Neural progenitor cell (in vitro differentiated cells): ENCODE measurements at regions not wholly inside any gene's neighbourhood (a gene's known extent, or its start where the extent isn't known, plus 50 kb on each side); places are given as distances from the start of the nearest gene placed in this dataset.

Experiments used
- DNase-seq: peaks from one replicate; pipeline ENCODE4 v3.0.0-alpha.2; 2016; ENCODE audit warnings: low spot score
- H2AFZ ChIP-seq: fragments of 200-600 bp; sonication (generic); replicated peaks from 2 replicates; pipeline ENCODE4 v1.6.1; 2016; ENCODE audit warnings: antibody characterized with exemption
- H3F3A ChIP-seq: fragments of 200-600 bp; sonication (generic); 2 replicates; pipeline ENCODE4 v1.6.1; 2016; ENCODE audit warnings: antibody characterized with exemption, low read depth
- H3K27ac ChIP-seq: fragments of 200-600 bp; sonication (generic); 2 replicates; pipeline ENCODE4 v1.5.1; 2016; ENCODE audit warnings: mild to moderate bottlenecking
- H3K27me3 ChIP-seq: fragments of 200-600 bp; sonication (generic); 2 replicates; pipeline ENCODE4 v1.6.1; 2016; ENCODE audit warnings: mild to moderate bottlenecking, moderate library complexity
- H3K36me3 ChIP-seq: fragments of 200-600 bp; sonication (generic); 2 replicates; pipeline ENCODE4 v1.5.1; 2016
- H3K4me1 ChIP-seq: fragments of 200-600 bp; sonication (generic); 2 replicates; pipeline ENCODE4 v1.6.1; 2016; ENCODE audit warnings: mixed run types
- H3K4me2 ChIP-seq: fragments of 200-600 bp; sonication (generic); 2 replicates; pipeline ENCODE4 v1.6.1; 2016
- H3K4me3 ChIP-seq: fragments of 200-600 bp; sonication (generic); 2 replicates; pipeline ENCODE4 v1.5.1; 2016
- H3K79me2 ChIP-seq: fragments of 200-600 bp; sonication (generic); 2 replicates; pipeline ENCODE4 v1.6.1; 2016; ENCODE audit warnings: low read depth
- H3K9ac ChIP-seq: fragments of 200-600 bp; sonication (generic); 2 replicates; pipeline ENCODE4 v1.6.1; 2016
- H3K9me3 ChIP-seq: fragments of 200-600 bp; sonication (generic); 2 replicates; pipeline ENCODE4 v1.5.1; 2016; ENCODE audit warnings: low read depth
- H4K20me1 ChIP-seq: fragments of 200-600 bp; sonication (generic); 2 replicates; pipeline ENCODE4 v1.6.1; 2016; ENCODE audit warnings: low read depth
- H3K27ac Mint-ChIP-seq: 3 replicates; pipeline ENCODE4 v1.8.0; 2021; ENCODE audit warnings: mixed read lengths
- H3K27me3 Mint-ChIP-seq: 2 replicates; pipeline ENCODE4 v1.8.0; 2022; ENCODE audit warnings: low read depth, mild to moderate bottlenecking, inconsistent platforms, moderate library complexity, mixed read lengths; ENCODE audit not compliant: insufficient read depth
- H3K36me3 Mint-ChIP-seq: 3 replicates; pipeline ENCODE4 v1.8.0; 2021; ENCODE audit warnings: mixed read lengths
- H3K4me1 Mint-ChIP-seq: 3 replicates; pipeline ENCODE4 v1.8.0; 2021; ENCODE audit warnings: mixed read lengths
- H3K4me3 Mint-ChIP-seq: 3 replicates; pipeline ENCODE4 v1.8.0; 2021; ENCODE audit warnings: mild to moderate bottlenecking, moderate library complexity, mixed read lengths
- H3K9me3 Mint-ChIP-seq: 3 replicates; pipeline ENCODE4 v1.8.0; 2020; ENCODE audit warnings: mixed read lengths
- CTCF ChIP-seq: fragments of 200-600 bp; sonication (generic); IDR thresholded peaks from 2 replicates; pipeline ENCODE4 v1.5.1; 2017; ENCODE audit warnings: antibody characterized with exemption, mild to moderate bottlenecking
- EZH2 ChIP-seq: fragments of 200-600 bp; sonication (generic); IDR thresholded peaks from 2 replicates; pipeline ENCODE4 v1.6.1; 2017; ENCODE audit warnings: antibody characterized with exemption, mild to moderate bottlenecking, moderate library complexity
- EZH2phosphoT487 ChIP-seq: fragments of 200-600 bp; sonication (generic); IDR thresholded peaks from 2 replicates; pipeline ENCODE4 v1.6.1; 2017; ENCODE audit warnings: antibody characterized with exemption

- no peaks in the 10 kb centered on the region for H3K36me3 Mint-ChIP-seq
- no peak overlapping the region for H3K4me3 Mint-ChIP-seq
- Histone ChIP-seq H3K27me3 (no peaks in the 10 kb centered on the region), H3K4me1 (peaks cover 38% of the 10 kb centered on the region), H3K4me3 (no peak overlapping the region), H3K4me2 (peak overlapping the region; percentile 44), H2AFZ (no peak overlapping the region), H3F3A (peaks cover 11% of the 10 kb centered on the region), H3K9ac (no peak overlapping the region), H3K9me3 (no peaks in the 10 kb centered on the region), H3K36me3 (no peaks in the 10 kb centered on the region), H4K20me1 (no peaks in the 10 kb centered on the region), H3K27ac (no peak overlapping the region), H3K79me2 (no peaks in the 10 kb centered on the region)
- H3K9me3 Mint-ChIP-seq: no peaks in the 10 kb centered on the region
- H3K4me1 Mint-ChIP-seq: peaks cover 13% of the 10 kb centered on the region
- H3K27me3 Mint-ChIP-seq: peaks cover 2% of the 10 kb centered on the region
- TF ChIP-seq EZH2 (no peak), EZH2phosphoT487 (no peak), CTCF (no peak)
- DNase-seq: no peak
- H3K27ac Mint-ChIP-seq: no peak overlapping the region
Observed at GRCh38 chr3:117146571-117146970, 437.0 kb downstream of the TUSC7 start.

GRCh38 chr3:117149584-117149983 lies 440.0 kb downstream of the TUSC7 start:
- Mint-ChIP-seq H3K4me3 (no peak overlapping the region), H3K4me1 (peaks cover 16% of the 10 kb centered on the region)

GRCh38 chr3:117150628-117151027 lies 441.0 kb downstream of the TUSC7 start:
- no peaks in the 10 kb centered on the region for H3K27me3 Mint-ChIP-seq
- no peak overlapping the region for H3K27ac Mint-ChIP-seq
- H3K27ac ChIP-seq: no peak overlapping the region
- H3K4me2 ChIP-seq: no peak overlapping the region
- H3K36me3 ChIP-seq: no peaks in the 10 kb centered on the region
- TF ChIP-seq CTCF (no peak), EZH2phosphoT487 (no peak), EZH2 (no peak)
- no peak for DNase-seq
- no peak overlapping the region for H3K9ac ChIP-seq
- peaks cover 11% of the 10 kb centered on the region for H3F3A ChIP-seq
- no peaks in the 10 kb centered on the region for H4K20me1 ChIP-seq
- H3K4me1 Mint-ChIP-seq: peaks cover 12% of the 10 kb centered on the region
- H3K79me2 ChIP-seq: no peaks in the 10 kb centered on the region
- H3K27me3 ChIP-seq: no peaks in the 10 kb centered on the region
- no peaks in the 10 kb centered on the region for H3K36me3 Mint-ChIP-seq
- no peak overlapping the region for H3K4me3 Mint-ChIP-seq
- H3K9me3 Mint-ChIP-seq: no peaks in the 10 kb centered on the region
- no peak overlapping the region for H2AFZ ChIP-seq
- no peak overlapping the region for H3K4me3 ChIP-seq
- H3K9me3 ChIP-seq: no peaks in the 10 kb centered on the region
- peaks cover 42% of the 10 kb centered on the region for H3K4me1 ChIP-seq

More at GRCh38 chr3:117149584-117149983, 440.0 kb downstream of the TUSC7 start:
- Histone ChIP-seq H3K9me3 (no peaks in the 10 kb centered on the region), H3K27me3 (no peaks in the 10 kb centered on the region), H3F3A (peaks cover 11% of the 10 kb centered on the region), H3K79me2 (no peaks in the 10 kb centered on the region), H3K27ac (peak overlapping the region; percentile 54), H4K20me1 (no peaks in the 10 kb centered on the region), H3K4me3 (no peak overlapping the region), H3K4me2 (peak overlapping the region; percentile 45), H3K36me3 (no peaks in the 10 kb centered on the region), H3K4me1 (peaks cover 50% of the 10 kb centered on the region), H2AFZ (no peak overlapping the region), H3K9ac (no peak overlapping the region)
- TF ChIP-seq EZH2 (no peak), EZH2phosphoT487 (no peak), CTCF (no peak)
- no peaks in the 10 kb centered on the region for H3K9me3 Mint-ChIP-seq
- DNase-seq: peak; percentile 20
- H3K27me3 Mint-ChIP-seq: no peaks in the 10 kb centered on the region
- peak overlapping the region; percentile 31 for H3K27ac Mint-ChIP-seq
- H3K36me3 Mint-ChIP-seq: no peaks in the 10 kb centered on the region

GRCh38 chr3:117160176-117160575 lies 450.6 kb downstream of the TUSC7 start:
- no peaks in the 10 kb centered on the region for H4K20me1 ChIP-seq
- Mint-ChIP-seq H3K4me1 (peaks cover 2% of the 10 kb centered on the region), H3K4me3 (no peak overlapping the region), H3K27ac (no peak overlapping the region), H3K9me3 (no peaks in the 10 kb centered on the region), H3K27me3 (no peaks in the 10 kb centered on the region), H3K36me3 (no peaks in the 10 kb centered on the region)
- H3K4me3 ChIP-seq: no peak overlapping the region
- no peaks in the 10 kb centered on the region for H3K27me3 ChIP-seq
- no peaks in the 10 kb centered on the region for H3K36me3 ChIP-seq
- peaks cover 11% of the 10 kb centered on the region for H3K4me1 ChIP-seq
- no peak overlapping the region for H2AFZ ChIP-seq
- TF ChIP-seq CTCF: no peak
- H3K9me3 ChIP-seq: no peaks in the 10 kb centered on the region
- H3K79me2 ChIP-seq: no peaks in the 10 kb centered on the region
- H3K9ac ChIP-seq: no peak overlapping the region
- no peak overlapping the region for H3K27ac ChIP-seq
- no peak for DNase-seq
- H3K4me2 ChIP-seq: no peak overlapping the region
- H3F3A ChIP-seq: peaks cover 11% of the 10 kb centered on the region
